ENCODE measurements at regions not wholly inside any gene's neighbourhood (a gene's known extent, or its start where the extent isn't known, plus 50 kb on each side); places are given as distances from the start of the nearest gene placed in this dataset.
"Not testable (repeated sequence)": the region's sequence is repeated elsewhere in the genome, so short reads cannot be mapped to it uniquely, and the experiment has no call there.

- not testable (repeated sequence) for DNase-seq (ENCODE audit: low read depth); H3K27me3 Mint-ChIP-seq (ENCODE audit: low read depth, unreplicated experiment); H3K27me3 ChIP-seq (ENCODE audit: insufficient read depth, low read length); H3K9ac ChIP-seq (ENCODE audit: low read length); H2AFZ ChIP-seq (ENCODE audit: low read depth, low read length); H3K4me2 ChIP-seq (ENCODE audit: low read length); H3K36me3 ChIP-seq (ENCODE audit: insufficient read depth, low read length); H3K79me2 ChIP-seq (ENCODE audit: insufficient read depth, low read length); H3K36me3 Mint-ChIP-seq (ENCODE audit: low read depth, unreplicated experiment); H3K27ac Mint-ChIP-seq (ENCODE audit: unreplicated experiment); H3K4me1 ChIP-seq (ENCODE audit: insufficient read depth, low read length); H4K20me1 ChIP-seq (ENCODE audit: insufficient read depth, low read length); H3K9me3 ChIP-seq (ENCODE audit: insufficient read depth, low read depth, low read length); H3K4me3 Mint-ChIP-seq (ENCODE audit: unreplicated experiment); H3K4me1 Mint-ChIP-seq (ENCODE audit: low read depth, unreplicated experiment); H3K27ac ChIP-seq (ENCODE audit: low read depth, low read length); H3K4me3 ChIP-seq (ENCODE audit: insufficient read depth, low read depth, low read length); H3K9me3 Mint-ChIP-seq (ENCODE audit: unreplicated experiment); FAIRE-seq
Measured at GRCh38 chr21:6439058-6439457, 4082.3 kb upstream of the TPTE start.

GRCh38 chr21:6454648-6455340, 4066.6 kb upstream of the TPTE start:
- not testable (repeated sequence) for H3K79me2 ChIP-seq (ENCODE audit: insufficient read depth, low read length); H3K4me2 ChIP-seq (ENCODE audit: low read length); H3K27ac ChIP-seq (ENCODE audit: low read depth, low read length); H3K9me3 ChIP-seq (ENCODE audit: insufficient read depth, low read depth, low read length); H3K4me1 ChIP-seq (ENCODE audit: insufficient read depth, low read length); H3K4me3 Mint-ChIP-seq (ENCODE audit: unreplicated experiment); FAIRE-seq; H3K36me3 Mint-ChIP-seq (ENCODE audit: low read depth, unreplicated experiment); H3K36me3 ChIP-seq (ENCODE audit: insufficient read depth, low read length); H3K27me3 ChIP-seq (ENCODE audit: insufficient read depth, low read length); H4K20me1 ChIP-seq (ENCODE audit: insufficient read depth, low read length); H3K4me3 ChIP-seq (ENCODE audit: insufficient read depth, low read depth, low read length); H2AFZ ChIP-seq (ENCODE audit: low read depth, low read length); H3K27me3 Mint-ChIP-seq (ENCODE audit: low read depth, unreplicated experiment); H3K27ac Mint-ChIP-seq (ENCODE audit: unreplicated experiment); H3K9ac ChIP-seq (ENCODE audit: low read length); H3K4me1 Mint-ChIP-seq (ENCODE audit: low read depth, unreplicated experiment); DNase-seq (ENCODE audit: low read depth); H3K9me3 Mint-ChIP-seq (ENCODE audit: unreplicated experiment)

GRCh38 chr21:6456011-6456661, 4065.2 kb upstream of the TPTE start:
- H3K4me3 ChIP-seq (ENCODE audit: insufficient read depth, low read depth, low read length); H3K4me1 ChIP-seq (ENCODE audit: insufficient read depth, low read length); H3K27ac Mint-ChIP-seq (ENCODE audit: unreplicated experiment); FAIRE-seq; H4K20me1 ChIP-seq (ENCODE audit: insufficient read depth, low read length); H3K27me3 Mint-ChIP-seq (ENCODE audit: low read depth, unreplicated experiment); H3K27ac ChIP-seq (ENCODE audit: low read depth, low read length); H3K4me1 Mint-ChIP-seq (ENCODE audit: low read depth, unreplicated experiment); DNase-seq (ENCODE audit: low read depth); H3K27me3 ChIP-seq (ENCODE audit: insufficient read depth, low read length); H3K9me3 Mint-ChIP-seq (ENCODE audit: unreplicated experiment); H3K36me3 Mint-ChIP-seq (ENCODE audit: low read depth, unreplicated experiment); H3K36me3 ChIP-seq (ENCODE audit: insufficient read depth, low read length); H3K9me3 ChIP-seq (ENCODE audit: insufficient read depth, low read depth, low read length); H3K79me2 ChIP-seq (ENCODE audit: insufficient read depth, low read length); H3K4me3 Mint-ChIP-seq (ENCODE audit: unreplicated experiment); H3K4me2 ChIP-seq (ENCODE audit: low read length); H3K9ac ChIP-seq (ENCODE audit: low read length); H2AFZ ChIP-seq (ENCODE audit: low read depth, low read length): not testable (repeated sequence)

GRCh38 chr21:6459761-6460160, 4061.6 kb upstream of the TPTE start:
- not testable (repeated sequence) for H3K27me3 Mint-ChIP-seq (ENCODE audit: low read depth, unreplicated experiment); H3K9me3 ChIP-seq (ENCODE audit: insufficient read depth, low read depth, low read length); H3K79me2 ChIP-seq (ENCODE audit: insufficient read depth, low read length); H3K27ac ChIP-seq (ENCODE audit: low read depth, low read length); H3K4me3 ChIP-seq (ENCODE audit: insufficient read depth, low read depth, low read length); H3K36me3 ChIP-seq (ENCODE audit: insufficient read depth, low read length); DNase-seq (ENCODE audit: low read depth); H3K27me3 ChIP-seq (ENCODE audit: insufficient read depth, low read length); H3K4me1 ChIP-seq (ENCODE audit: insufficient read depth, low read length); H2AFZ ChIP-seq (ENCODE audit: low read depth, low read length); H3K4me1 Mint-ChIP-seq (ENCODE audit: low read depth, unreplicated experiment); H3K4me2 ChIP-seq (ENCODE audit: low read length); H3K27ac Mint-ChIP-seq (ENCODE audit: unreplicated experiment); H4K20me1 ChIP-seq (ENCODE audit: insufficient read depth, low read length); H3K4me3 Mint-ChIP-seq (ENCODE audit: unreplicated experiment); H3K9ac ChIP-seq (ENCODE audit: low read length); FAIRE-seq; H3K9me3 Mint-ChIP-seq (ENCODE audit: unreplicated experiment); H3K36me3 Mint-ChIP-seq (ENCODE audit: low read depth, unreplicated experiment)

DNA sequence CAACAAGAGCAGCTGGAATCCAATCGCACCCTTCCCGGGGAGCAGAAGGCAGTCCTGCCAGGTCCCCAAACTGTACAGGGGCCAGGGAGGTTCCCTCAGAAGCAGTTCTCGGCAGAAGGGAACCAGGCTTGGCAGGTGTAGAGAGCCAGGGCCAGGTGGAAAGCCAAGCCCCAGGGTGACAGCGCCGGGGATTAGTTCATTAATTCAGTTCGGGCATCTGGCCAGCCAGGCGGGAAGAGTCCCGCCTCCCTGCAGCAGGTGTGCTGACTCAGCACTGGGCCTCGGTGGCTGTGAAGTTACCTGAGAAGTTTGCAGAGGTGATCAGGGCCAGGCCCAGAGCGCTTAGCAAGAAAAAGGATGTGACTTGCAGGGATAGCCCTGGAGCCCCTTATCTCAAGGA, 4060.0 kb upstream of the TPTE start:
- not testable (repeated sequence) for H3K4me3 Mint-ChIP-seq (ENCODE audit: unreplicated experiment); H3K4me2 ChIP-seq (ENCODE audit: low read length); H3K9me3 Mint-ChIP-seq (ENCODE audit: unreplicated experiment); H3K27me3 ChIP-seq (ENCODE audit: insufficient read depth, low read length); H3K4me1 Mint-ChIP-seq (ENCODE audit: low read depth, unreplicated experiment); H3K4me3 ChIP-seq (ENCODE audit: insufficient read depth, low read depth, low read length); H3K36me3 ChIP-seq (ENCODE audit: insufficient read depth, low read length); H3K27ac ChIP-seq (ENCODE audit: low read depth, low read length); H3K4me1 ChIP-seq (ENCODE audit: insufficient read depth, low read length); H3K27ac Mint-ChIP-seq (ENCODE audit: unreplicated experiment); H3K27me3 Mint-ChIP-seq (ENCODE audit: low read depth, unreplicated experiment); DNase-seq (ENCODE audit: low read depth); H3K79me2 ChIP-seq (ENCODE audit: insufficient read depth, low read length); H3K9me3 ChIP-seq (ENCODE audit: insufficient read depth, low read depth, low read length); H4K20me1 ChIP-seq (ENCODE audit: insufficient read depth, low read length); FAIRE-seq; H3K9ac ChIP-seq (ENCODE audit: low read length); H2AFZ ChIP-seq (ENCODE audit: low read depth, low read length); H3K36me3 Mint-ChIP-seq (ENCODE audit: low read depth, unreplicated experiment)

- H3K36me3 ChIP-seq (ENCODE audit: insufficient read depth, low read length); FAIRE-seq; H2AFZ ChIP-seq (ENCODE audit: low read depth, low read length); H3K36me3 Mint-ChIP-seq (ENCODE audit: low read depth, unreplicated experiment); H3K9me3 ChIP-seq (ENCODE audit: insufficient read depth, low read depth, low read length); H3K9me3 Mint-ChIP-seq (ENCODE audit: unreplicated experiment); H3K27me3 Mint-ChIP-seq (ENCODE audit: low read depth, unreplicated experiment); H3K79me2 ChIP-seq (ENCODE audit: insufficient read depth, low read length); H3K27me3 ChIP-seq (ENCODE audit: insufficient read depth, low read length); H3K9ac ChIP-seq (ENCODE audit: low read length); H3K4me3 ChIP-seq (ENCODE audit: insufficient read depth, low read depth, low read length); H3K4me1 ChIP-seq (ENCODE audit: insufficient read depth, low read length); H3K4me2 ChIP-seq (ENCODE audit: low read length); H3K27ac Mint-ChIP-seq (ENCODE audit: unreplicated experiment); H3K4me3 Mint-ChIP-seq (ENCODE audit: unreplicated experiment); H3K27ac ChIP-seq (ENCODE audit: low read depth, low read length); H3K4me1 Mint-ChIP-seq (ENCODE audit: low read depth, unreplicated experiment); DNase-seq (ENCODE audit: low read depth); H4K20me1 ChIP-seq (ENCODE audit: insufficient read depth, low read length): not testable (repeated sequence)
Measured at GRCh38 chr21:6464419-6464818, 4057.0 kb upstream of the TPTE start.

Data from astrocyte (in vitro differentiated cells and primary cell).